HG02678 (cell line): ENCODE measurements at regions not wholly inside any gene's neighbourhood (a gene's known extent, or its start where the extent isn't known, plus 50 kb on each side); places are given as distances from the start of the nearest gene placed in this dataset.

Source experiments
- ATAC-seq: cut with Tn5 transposase; IDR thresholded peaks from one replicate; pipeline ENCODE4 v1.9.1; 2021; ENCODE audit warnings: mild to moderate bottlenecking, moderate library complexity; ENCODE audit not compliant: unreplicated experiment

- no peak for ATAC-seq
Measured at GRCh38 chr1:68551459-68551858, 54.6 kb upstream of the DEPDC1 start.

DNA sequence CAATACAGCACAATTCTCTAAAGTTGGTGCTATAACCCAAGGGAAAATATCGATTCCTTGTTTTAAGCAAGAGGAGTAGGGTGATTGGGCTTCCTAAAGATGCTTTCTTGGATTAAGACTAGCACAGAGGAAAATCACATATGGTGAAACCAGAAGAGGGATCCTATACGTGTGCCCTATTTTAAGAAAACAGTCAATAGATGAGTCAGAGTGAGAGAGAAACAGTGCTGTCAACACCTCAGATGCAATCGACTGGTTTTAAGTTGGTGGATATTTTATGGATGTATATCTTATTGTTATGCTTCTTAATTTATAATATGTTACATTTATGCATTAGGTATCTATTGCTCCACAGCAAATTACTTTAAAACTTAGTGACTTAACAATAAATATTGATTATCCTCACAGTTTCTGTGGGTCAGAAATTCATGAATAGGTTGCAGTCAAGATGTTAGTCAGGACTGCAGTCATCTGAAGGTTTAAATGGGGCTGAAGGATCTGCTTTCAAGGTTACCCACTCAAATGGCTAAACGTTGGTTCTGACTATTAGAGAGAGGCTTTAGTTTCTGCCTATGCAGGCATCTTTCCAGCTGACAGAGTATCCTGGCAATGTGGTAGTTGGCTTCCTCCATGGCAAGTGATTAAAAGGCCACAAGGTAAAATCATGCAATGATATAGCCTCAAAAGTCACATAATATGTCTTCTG, 61.6 kb upstream of the DEPDC1 start:
- ATAC-seq, result no peak

DNA sequence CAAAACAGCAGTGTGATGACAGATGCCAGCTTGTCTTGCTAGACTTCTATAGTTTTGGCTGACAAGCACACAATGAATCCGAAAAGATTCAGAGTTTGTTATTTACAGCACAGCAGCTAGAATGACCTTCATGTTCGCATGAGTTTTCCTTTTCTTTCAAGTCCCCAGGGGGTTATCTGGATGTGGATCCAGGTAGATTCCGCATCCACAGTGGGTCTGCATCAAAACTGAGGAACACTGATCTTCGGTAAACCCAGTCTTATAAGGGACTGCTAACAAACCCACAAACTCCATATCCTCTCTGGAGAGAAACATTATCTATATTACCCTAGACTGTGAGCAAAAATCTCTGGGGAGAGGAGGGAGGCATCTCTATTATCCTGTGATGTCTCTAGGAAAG, 69.0 kb upstream of the DEPDC1 start:
- no peak for ATAC-seq

DNA sequence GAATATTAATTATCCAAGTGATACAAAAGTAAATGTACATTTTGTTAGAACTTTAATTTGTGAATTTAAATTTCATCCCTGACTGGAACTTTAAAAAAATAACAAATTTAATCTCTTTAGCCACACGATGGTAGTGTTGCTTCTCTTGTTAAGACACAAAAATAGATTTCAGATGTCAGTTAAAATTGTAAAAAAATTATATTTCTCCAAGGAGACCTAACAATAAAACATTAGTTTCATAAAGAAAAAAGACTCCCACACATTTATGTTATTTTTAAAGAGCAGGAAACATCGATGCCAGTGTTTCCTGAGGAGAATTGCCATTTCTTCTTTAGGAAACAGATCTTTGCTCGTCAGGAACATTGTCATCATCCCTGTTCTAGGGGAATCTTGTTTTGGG, 74.0 kb upstream of the DEPDC1 start:
- ATAC-seq, result no peak

GRCh38 chr1:68571454-68572235, 74.8 kb upstream of the DEPDC1 start:
- ATAC-seq, result no peak

DNA sequence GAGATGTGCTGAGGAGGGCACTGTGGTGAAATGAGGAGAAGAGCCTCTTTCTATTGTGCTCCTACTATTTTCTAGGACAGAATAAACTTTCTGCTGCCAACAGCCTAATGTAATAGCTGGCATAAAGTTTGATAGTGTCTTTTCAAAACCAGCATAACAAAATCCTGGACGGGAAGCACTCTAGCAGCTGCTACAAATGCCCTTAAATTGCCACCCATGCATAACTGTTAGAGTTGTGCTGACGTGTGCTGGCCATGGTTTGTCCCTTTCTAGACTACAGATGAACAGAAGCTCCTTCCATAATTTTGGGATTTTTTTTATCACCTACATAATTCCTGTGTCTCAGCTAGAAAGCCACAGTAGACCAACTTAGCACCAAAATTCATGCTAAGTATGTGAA, 88.5 kb upstream of the DEPDC1 start:
- ATAC-seq, result no peak

GRCh38 chr1:68586766-68587165, 89.9 kb upstream of the DEPDC1 start:
- ATAC-seq, result no peak

GRCh38 chr1:68588304-68588703, 91.4 kb upstream of the DEPDC1 start:
- ATAC-seq, result no peak

GRCh38 chr1:68590473-68590872, 93.6 kb upstream of the DEPDC1 start:
- no peak for ATAC-seq

GRCh38 chr1:68594851-68595250, 98.0 kb upstream of the DEPDC1 start:
- ATAC-seq, result no peak

- ATAC-seq, result no peak
Measured at GRCh38 chr1:68600049-68600661, 103.3 kb upstream of the DEPDC1 start.

DNA sequence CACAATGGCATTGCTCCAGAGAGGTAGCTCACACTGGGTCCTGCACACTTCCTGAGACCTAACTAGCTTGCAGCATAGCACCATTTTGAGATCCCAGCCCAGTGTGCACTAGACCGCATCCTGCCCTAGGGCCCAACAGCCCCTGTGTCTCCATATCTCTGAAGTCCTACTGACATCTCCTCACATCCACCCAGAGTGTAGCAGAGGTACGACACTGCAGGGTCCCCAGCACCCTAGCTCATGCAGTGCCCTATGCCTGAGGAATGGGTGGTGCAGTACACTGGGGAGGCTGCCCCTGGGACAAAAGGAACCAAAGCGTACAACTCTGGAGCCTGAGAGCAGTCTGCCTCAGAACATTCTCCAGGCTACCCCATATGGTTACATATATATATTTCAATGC, 111.4 kb upstream of the DEPDC1 start:
- no peak for ATAC-seq

GRCh38 chr1:68615312-68615711, 118.4 kb upstream of the DEPDC1 start:
- no peak for ATAC-seq

DNA sequence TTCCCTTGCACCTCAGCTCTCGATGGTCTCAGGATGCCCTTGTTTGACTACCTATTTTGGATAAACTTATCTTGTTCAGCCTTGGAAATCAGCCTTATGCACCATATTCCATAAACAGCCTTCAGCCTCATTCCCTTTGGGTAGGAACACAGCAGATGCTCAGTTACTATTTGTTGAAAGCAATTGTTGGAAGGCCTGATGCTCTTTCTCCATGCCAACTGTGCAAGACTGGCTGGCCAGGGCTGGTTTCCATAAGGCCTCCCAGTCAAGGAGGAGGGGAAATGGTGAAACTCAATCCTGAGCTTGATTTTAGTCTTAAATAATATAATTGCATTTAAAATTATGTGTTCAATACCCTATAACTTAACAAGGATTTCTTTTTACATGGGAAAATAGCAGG, 121.1 kb upstream of the DEPDC1 start:
- no peak for ATAC-seq

GRCh38 chr1:68620571-68620970, 123.7 kb upstream of the DEPDC1 start:
- ATAC-seq, result no peak

- ATAC-seq, result no peak
Measured at GRCh38 chr1:68623700-68624099, 126.8 kb upstream of the DEPDC1 start.

GRCh38 chr1:68624233-68624632, 127.4 kb upstream of the DEPDC1 start:
- ATAC-seq, result no peak

DNA sequence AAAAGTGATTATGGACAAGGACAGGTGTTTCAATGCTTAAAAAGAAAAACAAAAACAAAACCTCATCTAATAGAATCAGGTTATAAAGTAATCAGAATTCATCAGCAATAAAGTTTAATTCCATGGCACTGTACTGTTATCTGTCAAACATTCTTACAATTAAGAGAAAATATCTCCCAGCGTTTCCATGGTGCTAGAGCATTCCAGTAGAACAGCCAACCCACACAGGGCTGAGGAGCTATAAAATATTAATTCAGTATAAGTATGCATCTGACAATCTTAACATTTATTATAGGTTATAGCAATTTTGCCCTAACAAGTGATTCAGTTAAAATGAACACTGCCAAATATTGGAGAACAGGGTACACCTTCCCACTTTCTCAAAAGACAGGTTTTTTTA, 128.7 kb upstream of the DEPDC1 start:
- ATAC-seq, result no peak

DNA sequence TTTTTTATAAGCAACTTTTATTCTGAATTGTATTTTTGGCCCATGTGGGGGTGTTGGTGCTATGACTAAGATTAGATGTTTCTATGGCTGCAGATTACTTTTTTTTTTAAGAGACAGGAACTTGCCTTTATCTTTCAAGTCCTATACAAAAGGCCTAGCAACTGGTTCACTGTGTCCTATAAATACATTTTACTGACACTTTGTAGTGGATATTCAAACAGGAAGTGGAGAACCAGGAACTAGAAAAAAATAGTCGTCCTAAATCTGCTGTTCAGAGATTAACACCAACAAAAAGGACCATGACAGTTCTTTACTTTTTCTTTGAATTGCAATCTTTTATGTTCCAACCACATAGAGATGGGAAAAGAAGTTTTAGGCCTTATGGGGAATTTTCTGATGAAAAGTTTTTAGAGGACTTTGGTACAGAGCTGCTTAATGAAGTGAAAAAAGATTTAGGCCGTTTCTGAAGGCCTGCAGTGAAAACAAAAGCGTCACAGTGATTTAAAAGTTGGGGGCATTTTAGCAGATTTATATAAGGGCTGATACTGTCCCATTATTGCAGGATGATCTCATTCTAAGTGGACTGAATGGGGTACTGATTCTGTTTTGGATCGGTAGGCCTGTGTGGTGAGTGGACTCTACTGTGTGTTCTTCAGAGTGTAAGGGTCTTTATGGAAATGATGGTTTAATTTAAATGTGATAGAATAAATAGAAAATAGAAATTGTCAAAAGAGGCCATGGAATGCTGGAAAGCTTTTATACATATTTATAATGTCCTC, 136.4 kb upstream of the DEPDC1 start:
- no peak for ATAC-seq

GRCh38 chr1:68644504-68644903, 147.6 kb upstream of the DEPDC1 start:
- ATAC-seq, result no peak

DNA sequence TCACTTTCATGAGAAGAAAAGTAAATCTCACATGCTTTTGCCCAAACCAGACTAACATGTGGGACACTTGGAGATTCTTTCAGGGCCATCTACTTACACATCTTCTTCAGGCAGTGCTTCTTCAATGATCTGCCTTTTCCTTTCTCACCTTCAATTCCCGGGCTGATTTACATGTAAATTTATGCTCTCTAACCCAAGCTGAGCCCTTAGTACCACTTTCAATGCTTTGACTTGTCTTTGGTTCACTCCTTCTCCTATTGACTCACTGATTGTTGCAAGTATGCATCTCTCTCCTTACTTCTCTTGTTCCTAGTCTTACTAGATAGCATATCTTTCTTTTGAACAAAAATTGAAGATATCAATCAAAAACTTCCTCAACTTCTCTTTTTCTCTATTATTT, 154.2 kb upstream of the DEPDC1 start:
- no peak for ATAC-seq
